C4-2B (cell line): ENCODE measurements at regions not wholly inside any gene's neighbourhood (a gene's known extent, or its start where the extent isn't known, plus 50 kb on each side); places are given as distances from the start of the nearest gene placed in this dataset.

ENCODE experiments used
- CTCF ChIP-seq: fragments of 450-650 bp; conservative IDR thresholded peaks from 2 replicates; pipeline ENCODE4 v1.5.1; 2017; ENCODE audit warnings: mild to moderate bottlenecking
- ZFX ChIP-seq: fragments of 450-650 bp; IDR thresholded peaks from 2 replicates; pipeline ENCODE4 v1.6.1; 2017

GRCh38 chr7:22563032-22563501 is 63.1 kb upstream of the STEAP1B start:
- TF ChIP-seq CTCF (no peak), ZFX (no peak)
